ENCODE measurements at regions not wholly inside any gene's neighbourhood (a gene's known extent, or its start where the extent isn't known, plus 50 kb on each side); places are given as distances from the start of the nearest gene placed in this dataset.
A peak's percentile ranks its signal among the peaks of the same experiment; 100 is the strongest.
"Not testable (repeated sequence)": the region's sequence is repeated elsewhere in the genome, so short reads cannot be mapped to it uniquely, and the experiment has no call there.

DNA sequence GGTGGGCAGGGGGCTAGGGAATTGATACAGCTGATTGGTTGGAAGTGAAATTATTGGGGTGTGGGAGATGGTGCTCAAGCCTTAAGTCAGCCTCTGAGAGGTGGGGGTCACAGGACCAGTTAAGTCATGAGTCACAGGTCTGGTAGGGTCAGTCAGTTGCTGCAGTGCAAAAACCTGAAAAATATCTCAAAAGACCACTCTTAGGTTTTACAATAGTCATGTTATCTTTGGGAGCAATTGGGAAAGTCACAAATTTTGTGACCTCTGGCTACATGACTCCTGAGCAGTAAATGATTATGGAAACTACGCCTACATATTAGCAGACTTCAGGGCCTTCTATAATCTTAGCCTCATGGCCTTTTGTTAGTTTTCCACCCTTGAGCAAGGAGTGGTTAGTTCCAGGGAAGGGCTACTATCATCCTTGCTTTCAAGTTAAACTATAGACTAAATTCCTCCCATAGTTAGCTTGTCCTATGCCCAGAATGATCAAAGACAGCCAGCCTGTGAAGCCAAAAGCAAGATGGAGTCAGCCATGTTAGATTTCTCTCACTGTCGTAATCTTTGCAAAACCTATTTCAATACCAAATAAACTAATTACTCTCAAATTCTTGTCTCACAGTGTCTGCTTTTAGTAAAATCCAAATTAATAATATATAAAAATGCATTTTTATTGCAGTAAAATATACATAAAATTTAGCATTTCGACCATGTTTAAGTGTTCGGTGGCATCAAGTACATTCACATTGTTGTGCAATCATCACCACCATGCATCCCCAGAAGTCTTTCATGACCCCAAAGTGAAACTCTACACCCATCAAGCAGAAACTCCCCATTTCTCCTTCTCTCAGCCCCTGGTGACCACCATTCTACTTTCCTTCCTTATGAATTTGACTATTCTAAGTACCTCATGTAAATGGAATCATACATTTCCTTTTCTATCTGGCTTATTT, 60.9 kb upstream of the CD2AP start:
- Histone ChIP-seq H3K36me3 (no peaks in the 10 kb centered on the region), H3K9me3 (no peaks in the 10 kb centered on the region), H3K4me1 (peaks cover 3% of the 10 kb centered on the region), H3K27ac (no peak overlapping the region), H3K9ac (ENCODE audit: low read depth in 2 of 2, low read length in 2 of 2) (no peak overlapping the region), H3K27me3 (no peaks in the 10 kb centered on the region), H3K4me3 (no peak overlapping the region)
- no peak for DNase-seq
- intact Hi-C loops (cut with DNase I), result loop anchor here (10.0 kb wide), 3 partner anchors 188 to 318 kb away; no protein-coding TSS in a partner anchor
- TF ChIP-seq, protein P1, sequence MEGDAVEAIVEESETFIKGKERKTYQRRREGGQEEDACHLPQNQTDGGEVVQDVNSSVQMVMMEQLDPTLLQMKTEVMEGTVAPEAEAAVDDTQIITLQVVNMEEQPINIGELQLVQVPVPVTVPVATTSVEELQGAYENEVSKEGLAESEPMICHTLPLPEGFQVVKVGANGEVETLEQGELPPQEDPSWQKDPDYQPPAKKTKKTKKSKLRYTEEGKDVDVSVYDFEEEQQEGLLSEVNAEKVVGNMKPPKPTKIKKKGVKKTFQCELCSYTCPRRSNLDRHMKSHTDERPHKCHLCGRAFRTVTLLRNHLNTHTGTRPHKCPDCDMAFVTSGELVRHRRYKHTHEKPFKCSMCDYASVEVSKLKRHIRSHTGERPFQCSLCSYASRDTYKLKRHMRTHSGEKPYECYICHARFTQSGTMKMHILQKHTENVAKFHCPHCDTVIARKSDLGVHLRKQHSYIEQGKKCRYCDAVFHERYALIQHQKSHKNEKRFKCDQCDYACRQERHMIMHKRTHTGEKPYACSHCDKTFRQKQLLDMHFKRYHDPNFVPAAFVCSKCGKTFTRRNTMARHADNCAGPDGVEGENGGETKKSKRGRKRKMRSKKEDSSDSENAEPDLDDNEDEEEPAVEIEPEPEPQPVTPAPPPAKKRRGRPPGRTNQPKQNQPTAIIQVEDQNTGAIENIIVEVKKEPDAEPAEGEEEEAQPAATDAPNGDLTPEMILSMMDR (IDR thresholded peaks at IDR 0.05), result no peak

DNA sequence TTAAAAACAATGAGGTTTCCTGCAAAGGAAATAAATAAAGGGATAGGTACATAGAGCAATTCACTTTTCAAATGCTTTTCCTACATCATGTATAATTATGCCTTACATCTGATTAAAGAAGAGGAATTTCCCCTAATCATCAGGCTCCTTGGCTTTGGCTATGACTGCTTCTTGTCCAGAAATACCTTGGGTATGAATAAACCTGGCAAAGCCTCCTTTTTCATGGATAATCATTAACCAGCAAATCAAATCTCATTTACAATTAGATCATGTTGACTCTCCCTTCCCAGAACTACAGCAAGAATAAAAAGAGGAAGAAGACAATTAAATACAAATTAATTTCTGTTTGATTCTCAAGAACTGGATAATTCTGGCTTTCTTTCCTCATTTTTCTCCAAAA, 58.0 kb upstream of the CD2AP start:
- Histone ChIP-seq H3K36me3 (no peaks in the 10 kb centered on the region), H3K9ac (ENCODE audit: low read depth in 2 of 2, low read length in 2 of 2) (no peak overlapping the region), H3K4me1 (peaks cover 3% of the 10 kb centered on the region), H3K9me3 (no peaks in the 10 kb centered on the region), H3K4me3 (no peak overlapping the region), H3K27ac (peak overlapping the region; percentile 58), H3K27me3 (no peaks in the 10 kb centered on the region)
- TF ChIP-seq, protein P1 (IDR thresholded peaks at IDR 0.05), result no peak
- no peak for DNase-seq
- intact Hi-C loops (cut with DNase I), result loop anchor here (10.0 kb wide), 3 partner anchors 185 to 315 kb away; no protein-coding TSS in a partner anchor

- no peak for DNase-seq
- Histone ChIP-seq H3K9me3 (no peaks in the 10 kb centered on the region), H3K4me1 (peaks cover 3% of the 10 kb centered on the region), H3K36me3 (no peaks in the 10 kb centered on the region), H3K27me3 (no peaks in the 10 kb centered on the region), H3K9ac (ENCODE audit: low read depth in 2 of 2, low read length in 2 of 2) (no peak overlapping the region), H3K27ac (peak overlapping the region; percentile 58), H3K4me3 (no peak overlapping the region)
- TF ChIP-seq, protein P1 (IDR thresholded peaks at IDR 0.05), result no peak
- intact Hi-C loops (cut with DNase I), result no loop called here
Observed at GRCh38 chr6:47420394-47421371, 56.9 kb upstream of the CD2AP start.

DNA sequence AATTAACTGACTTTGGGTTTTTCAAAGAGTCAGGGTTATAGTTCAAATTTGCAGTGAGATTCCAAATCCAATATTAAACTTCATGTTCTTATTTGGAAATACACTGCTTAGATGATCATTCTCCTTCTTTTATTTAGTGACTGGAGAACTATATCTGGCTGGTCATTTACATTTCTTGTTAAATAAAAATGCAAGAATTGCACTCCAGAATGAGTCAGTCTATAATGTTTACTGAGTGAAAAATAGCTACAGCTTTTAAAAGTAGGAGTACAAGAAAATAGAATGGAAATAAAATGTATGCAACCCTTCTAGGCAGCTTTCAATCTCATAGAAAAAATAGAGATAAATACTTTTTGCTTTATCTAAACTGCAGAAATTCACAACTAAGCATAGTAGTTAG, 54.5 kb upstream of the CD2AP start:
- no peak for DNase-seq
- Histone ChIP-seq H3K9me3 (no peaks in the 10 kb centered on the region), H3K9ac (ENCODE audit: low read depth in 2 of 2, low read length in 2 of 2) (no peak overlapping the region), H3K27ac (no peak overlapping the region), H3K36me3 (no peaks in the 10 kb centered on the region), H3K27me3 (no peaks in the 10 kb centered on the region), H3K4me1 (peaks cover 3% of the 10 kb centered on the region), H3K4me3 (no peak overlapping the region)
- TF ChIP-seq, protein P1 (IDR thresholded peaks at IDR 0.05), result no peak
- intact Hi-C loops (cut with DNase I), result no loop called here

GRCh38 chr6:47424436-47424836, 53.2 kb upstream of the CD2AP start:
- H3K27ac ChIP-seq, result no peak overlapping the region
- no peaks in the 10 kb centered on the region for H3K36me3 ChIP-seq
- no peaks in the 10 kb centered on the region for H3K9me3 ChIP-seq
- intact Hi-C loops (cut with DNase I), result no loop called here
- no peak for DNase-seq
- peaks cover 3% of the 10 kb centered on the region for H3K4me1 ChIP-seq
- H3K9ac ChIP-seq (ENCODE audit: low read depth in 2 of 2, low read length in 2 of 2), result no peak overlapping the region
- H3K27me3 ChIP-seq, result no peaks in the 10 kb centered on the region
- H3K4me3 ChIP-seq, result no peak overlapping the region
- TF ChIP-seq, protein P1 (IDR thresholded peaks at IDR 0.05), result no peak

DNA sequence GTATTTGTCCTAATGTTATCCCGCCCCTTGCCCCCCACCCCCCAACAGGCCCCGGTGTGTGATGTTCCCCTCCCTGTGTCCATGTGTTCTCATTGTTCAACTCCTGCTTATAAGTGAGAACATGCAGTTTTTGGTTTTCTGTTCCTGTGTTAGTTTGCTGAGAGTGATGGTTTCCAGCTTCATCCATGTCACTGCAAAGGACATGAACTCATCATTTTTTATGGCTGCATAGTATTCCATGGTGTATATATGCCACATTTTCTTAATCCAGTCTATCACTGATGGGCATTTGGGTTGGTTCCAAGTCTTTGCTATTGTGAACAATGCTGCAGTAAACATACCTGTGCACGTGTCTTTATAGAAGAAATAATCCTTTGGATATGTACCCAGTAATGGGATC, 51.9 kb upstream of the CD2AP start:
- H3K27me3 ChIP-seq; DNase-seq; H3K4me1 ChIP-seq; H3K36me3 ChIP-seq; intact Hi-C loops (cut with DNase I); H3K4me3 ChIP-seq; H3K9me3 ChIP-seq; H3K9ac ChIP-seq (ENCODE audit: low read depth in 2 of 2, low read length in 2 of 2); H3K27ac ChIP-seq: not testable (repeated sequence)
